ENCODE measurements at regions not wholly inside any gene's neighbourhood (a gene's known extent, or its start where the extent isn't known, plus 50 kb on each side); places are given as distances from the start of the nearest gene placed in this dataset.
"Not testable (repeated sequence)": the region's sequence is repeated elsewhere in the genome, so short reads cannot be mapped to it uniquely, and the experiment has no call there.

DNA sequence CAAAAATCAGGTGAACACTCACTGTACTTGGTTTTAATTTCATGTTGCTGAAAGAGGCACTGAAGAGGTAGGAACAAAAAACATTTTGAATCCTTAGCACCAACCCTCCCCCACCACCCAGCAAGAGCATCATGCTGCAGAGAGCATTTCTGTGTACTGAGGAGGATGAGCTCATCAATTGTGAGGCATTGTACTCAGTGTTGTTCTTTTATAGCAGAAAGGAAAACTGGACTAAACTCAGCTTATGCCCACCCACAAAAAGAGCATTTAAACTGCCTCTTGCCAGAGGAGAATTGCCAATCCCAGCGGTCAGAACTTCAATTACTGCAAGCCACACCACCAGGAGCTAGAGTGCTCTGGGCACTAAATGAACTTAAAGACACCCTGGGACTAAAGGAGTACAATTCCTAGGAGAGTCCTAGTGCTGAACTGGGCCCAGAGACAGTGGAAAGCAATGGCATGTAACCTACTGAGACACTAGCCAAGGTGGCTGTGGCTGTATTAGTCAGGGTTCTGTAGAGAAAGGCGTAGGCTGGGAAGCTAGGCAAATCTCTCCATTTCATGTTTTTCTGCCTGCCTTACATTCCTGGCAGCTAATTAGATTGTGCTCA lies 280.7 kb upstream of the KLHL4 start:
- no peak for DNase-seq (ENCODE audit: low read depth)

DNA sequence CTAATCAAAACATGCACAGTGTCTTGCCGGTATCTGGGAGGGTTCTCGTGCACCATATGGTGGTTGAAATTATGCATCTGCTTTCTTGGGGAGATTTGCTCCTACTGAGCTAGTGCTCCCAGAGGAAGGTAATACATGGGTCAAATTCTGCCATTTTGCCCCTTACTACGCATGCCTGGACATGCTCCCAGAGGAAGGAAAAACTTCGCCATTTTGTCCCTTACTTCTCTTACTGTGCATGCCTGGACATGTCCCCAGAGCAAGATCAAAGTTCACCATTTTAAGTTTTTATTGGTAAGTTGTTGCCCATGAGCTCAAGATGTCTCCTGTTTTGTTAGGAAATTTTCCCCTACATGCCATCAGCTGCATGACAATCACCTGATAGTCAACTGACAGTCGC lies 252.1 kb upstream of the KLHL4 start:
- DNase-seq (ENCODE audit: low read depth), result no peak

DNA sequence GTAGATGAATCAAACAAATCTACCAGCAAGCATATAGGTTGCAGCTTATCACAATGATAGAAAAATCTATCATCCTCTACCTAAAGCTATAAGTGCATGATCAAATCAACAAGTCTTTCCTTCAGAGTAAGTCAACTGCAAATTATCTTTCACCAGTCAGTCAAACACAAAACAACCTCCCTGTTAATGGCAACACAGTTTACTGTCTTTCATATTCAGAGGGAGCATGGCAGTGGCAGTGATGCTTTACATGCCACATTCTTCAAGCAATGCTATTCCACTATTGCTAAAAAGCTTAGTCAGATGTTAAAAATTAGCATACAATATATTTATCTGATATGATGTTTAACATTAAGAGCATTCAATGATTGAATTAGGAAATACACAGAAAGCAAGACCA lies 245.1 kb upstream of the KLHL4 start:
- no peak for DNase-seq (ENCODE audit: low read depth)

DNA sequence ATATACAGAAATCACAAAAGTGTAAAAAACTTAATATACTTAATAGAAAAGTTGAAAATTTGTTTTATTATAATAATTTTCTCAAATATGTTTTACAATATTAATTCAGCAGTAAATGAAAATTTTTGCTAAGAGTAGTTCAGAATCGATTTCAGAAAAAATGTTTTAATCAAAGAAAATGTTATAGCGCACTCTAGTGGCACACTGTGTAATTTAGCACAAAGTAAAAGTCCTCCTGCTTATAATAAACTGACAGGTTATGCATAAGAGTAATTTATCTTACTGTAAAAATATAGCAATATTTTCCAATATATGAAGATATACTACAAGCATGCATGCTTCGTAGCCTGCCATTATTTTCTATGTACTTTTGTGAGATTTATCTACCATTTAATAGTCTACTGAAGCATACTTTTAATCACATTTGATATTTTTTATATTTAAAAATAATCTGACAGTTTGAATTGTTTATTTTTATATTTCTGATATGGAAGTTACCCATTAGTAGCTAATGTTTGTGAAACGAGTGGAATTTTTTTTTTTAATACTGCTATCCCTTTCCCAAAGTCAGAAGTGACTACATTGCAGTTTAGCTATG lies 217.9 kb upstream of the KLHL4 start:
- DNase-seq (ENCODE audit: low read depth), result peak; percentile 4

DNA sequence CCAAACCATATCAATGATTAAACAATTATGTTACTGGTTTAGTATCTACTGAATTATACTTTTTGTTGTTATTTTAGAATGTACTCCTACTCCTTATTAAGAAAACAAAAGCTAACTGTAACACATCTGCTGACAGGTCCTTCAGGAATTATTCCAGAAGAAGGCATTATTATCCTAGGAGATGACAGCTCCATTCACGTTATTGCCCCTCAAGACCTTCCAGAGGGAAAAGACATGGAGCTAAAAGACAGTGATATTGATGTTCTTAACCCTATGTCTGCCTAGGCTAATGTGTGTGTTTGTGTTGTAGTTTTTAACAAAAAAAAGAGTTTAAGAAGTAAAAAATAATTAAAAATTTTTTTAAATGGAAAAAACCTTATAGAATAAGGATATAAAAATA lies 206.8 kb upstream of the KLHL4 start:
- no peak for DNase-seq (ENCODE audit: low read depth)

DNA sequence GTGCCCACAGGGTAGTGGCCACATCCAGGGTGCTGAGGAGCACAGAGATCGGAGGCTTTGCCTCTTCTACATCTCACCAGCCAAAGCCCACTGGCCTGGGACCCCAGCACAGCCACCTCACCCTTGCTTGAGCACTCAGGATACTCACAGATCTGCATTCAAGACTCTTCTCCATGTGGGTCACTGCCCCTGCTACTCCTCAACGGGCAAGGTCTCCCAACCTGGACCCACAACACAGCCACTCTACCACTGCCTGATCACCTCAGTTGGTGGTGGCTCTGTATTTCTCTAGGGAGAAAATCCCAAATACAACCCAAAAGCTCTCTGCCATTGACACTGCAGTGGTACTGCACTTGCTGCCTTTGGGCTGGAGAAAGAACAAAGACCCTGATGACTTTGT lies 190.3 kb upstream of the KLHL4 start:
- DNase-seq (ENCODE audit: low read depth), result no peak

DNA sequence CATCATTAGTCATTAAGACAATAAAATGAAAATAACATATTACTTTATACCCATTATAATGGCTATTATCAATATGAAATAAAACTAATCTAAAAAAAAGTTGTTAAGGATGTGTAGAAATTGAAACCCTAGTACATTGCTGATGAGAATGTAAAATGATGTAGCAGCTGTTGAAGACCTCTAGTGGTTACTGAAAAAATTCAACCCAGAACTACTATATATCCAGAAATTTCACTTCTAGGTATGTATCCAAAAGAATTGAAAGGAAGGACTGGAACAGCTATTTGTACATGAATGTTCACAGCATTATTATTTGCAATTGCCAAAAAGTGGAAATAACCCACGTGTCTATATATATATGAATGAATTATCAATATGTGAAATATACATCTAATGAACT lies 180.3 kb upstream of the KLHL4 start:
- DNase-seq (ENCODE audit: low read depth), result no peak

- DNase-seq (ENCODE audit: low read depth), result peak; percentile 16
These were observed 179.1 kb upstream of the KLHL4 start for GRCh38 chrX:87338510-87338909.

GRCh38 chrX:87370865-87371264 lies 146.7 kb upstream of the KLHL4 start:
- no peak for DNase-seq (ENCODE audit: low read depth)

DNA sequence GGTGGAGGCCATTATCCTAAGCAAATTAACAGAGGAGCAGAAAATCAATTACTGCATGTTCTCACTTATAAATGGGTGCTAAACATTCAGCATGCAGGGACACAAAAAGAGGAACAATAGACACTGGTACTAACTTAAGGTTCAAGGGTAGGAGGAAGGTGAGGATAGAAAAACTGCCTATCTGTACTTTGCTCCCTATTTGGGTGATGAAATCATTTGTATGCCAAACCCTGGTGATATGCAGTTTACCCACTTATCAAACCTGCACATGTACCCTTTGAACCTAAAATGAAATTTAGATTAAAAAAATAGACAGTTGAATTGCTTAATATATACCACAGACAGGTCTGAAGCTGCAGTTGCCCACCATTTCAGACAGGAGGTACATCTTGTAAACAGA lies 143.3 kb upstream of the KLHL4 start:
- DNase-seq (ENCODE audit: low read depth), result no peak

DNA sequence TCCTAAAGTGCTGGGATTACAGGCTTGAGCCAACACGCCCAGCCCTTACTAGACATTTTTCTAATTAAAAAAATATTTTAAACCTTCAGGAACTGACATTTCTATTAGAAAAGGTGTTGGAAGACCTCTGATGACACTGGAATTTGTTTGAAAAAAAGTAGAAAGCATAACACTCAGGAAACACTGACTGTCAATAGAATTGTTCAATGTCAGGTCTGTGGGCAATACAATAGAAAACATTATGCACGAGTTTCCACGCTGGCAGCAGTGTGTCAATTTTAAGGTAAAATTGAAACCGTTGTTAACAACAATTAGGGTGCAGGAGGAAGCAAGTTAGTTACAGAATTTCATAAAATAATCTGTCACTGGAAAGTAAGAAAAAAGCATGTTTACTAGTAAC lies 140.7 kb upstream of the KLHL4 start:
- no peak for DNase-seq (ENCODE audit: low read depth)

DNA sequence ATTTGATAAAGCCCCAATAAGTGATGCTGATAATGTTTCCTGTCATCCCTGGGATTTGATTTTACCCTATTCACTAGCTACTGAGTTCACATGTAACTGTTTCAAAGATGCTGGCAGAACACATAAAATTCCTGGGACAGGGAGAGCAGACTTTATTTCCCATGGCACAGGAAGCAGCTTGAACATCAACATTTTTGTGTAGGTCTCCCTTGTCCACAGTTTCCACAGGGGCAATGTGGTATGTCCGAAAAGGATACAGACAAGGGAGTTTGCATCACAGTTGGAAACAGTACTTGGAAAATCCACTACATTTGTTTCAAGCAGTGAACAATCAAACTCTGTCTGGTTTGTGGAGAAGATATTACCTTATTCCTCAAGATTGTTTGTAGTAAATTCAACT lies 129.2 kb upstream of the KLHL4 start:
- no peak for DNase-seq (ENCODE audit: low read depth)

DNA sequence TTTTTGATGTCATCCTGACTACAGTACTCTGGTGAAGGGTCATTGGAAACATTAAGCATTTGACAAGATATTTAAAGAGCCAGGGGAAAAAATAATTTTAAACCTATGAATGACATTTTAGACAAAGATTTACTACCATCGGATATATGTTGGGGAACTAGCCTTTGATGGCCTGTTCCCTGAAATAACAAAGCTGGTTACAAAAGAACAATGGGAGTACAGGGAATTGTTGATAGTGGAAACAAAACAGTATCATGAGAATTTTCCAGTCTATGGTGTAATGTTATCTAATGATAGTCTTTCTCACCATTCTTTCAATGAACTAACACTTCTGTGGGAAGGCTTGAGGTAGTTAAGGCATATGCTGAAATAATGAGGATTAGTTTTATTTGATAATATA lies 125.9 kb upstream of the KLHL4 start:
- DNase-seq (ENCODE audit: low read depth), result no peak

DNA sequence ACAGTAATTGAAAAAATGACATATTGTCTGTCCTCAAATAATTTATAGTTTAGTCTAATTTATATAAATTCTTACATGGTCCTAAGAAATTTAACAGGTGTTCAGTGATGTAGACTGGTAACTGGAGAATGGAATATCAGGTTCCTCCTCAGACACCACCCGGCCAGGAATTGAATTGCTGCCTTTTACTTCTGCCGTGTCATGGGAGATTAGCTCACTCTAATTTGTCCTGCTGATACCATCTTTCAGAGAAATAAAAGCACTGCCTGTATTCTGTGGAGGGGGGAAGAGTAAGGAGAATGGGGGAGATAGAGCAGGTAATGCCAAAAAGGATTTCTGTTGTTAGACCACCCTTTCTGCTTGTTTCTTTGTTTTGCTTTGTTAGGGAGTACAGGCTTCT lies 125.2 kb upstream of the KLHL4 start:
- DNase-seq (ENCODE audit: low read depth), result no peak

GRCh38 chrX:87397103-87397886 lies 120.3 kb upstream of the KLHL4 start:
- peak; percentile 54 for DNase-seq (ENCODE audit: low read depth)

- DNase-seq (ENCODE audit: low read depth), result no peak
These were observed 115.3 kb upstream of the KLHL4 start for GRCh38 chrX:87402256-87402655.

DNA sequence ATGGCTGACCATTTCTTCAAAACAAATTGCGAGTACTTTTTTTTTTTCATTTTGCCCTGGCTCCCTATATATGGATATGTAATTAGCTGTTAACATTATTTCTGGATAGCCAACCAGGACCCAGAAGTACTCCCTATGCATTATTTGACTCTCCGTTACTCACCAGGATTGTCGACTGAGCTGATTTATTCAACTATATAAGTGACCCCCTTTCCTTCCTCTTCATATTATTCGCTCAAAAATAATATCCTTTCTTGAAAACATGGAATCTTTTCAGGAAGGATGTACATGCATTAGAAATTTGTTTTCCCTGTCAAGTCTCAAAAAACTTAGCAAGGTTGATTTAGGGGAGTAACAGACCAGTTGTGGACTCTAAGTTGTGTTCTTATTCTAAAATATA lies 114.1 kb upstream of the KLHL4 start:
- DNase-seq (ENCODE audit: low read depth), result no peak

DNA sequence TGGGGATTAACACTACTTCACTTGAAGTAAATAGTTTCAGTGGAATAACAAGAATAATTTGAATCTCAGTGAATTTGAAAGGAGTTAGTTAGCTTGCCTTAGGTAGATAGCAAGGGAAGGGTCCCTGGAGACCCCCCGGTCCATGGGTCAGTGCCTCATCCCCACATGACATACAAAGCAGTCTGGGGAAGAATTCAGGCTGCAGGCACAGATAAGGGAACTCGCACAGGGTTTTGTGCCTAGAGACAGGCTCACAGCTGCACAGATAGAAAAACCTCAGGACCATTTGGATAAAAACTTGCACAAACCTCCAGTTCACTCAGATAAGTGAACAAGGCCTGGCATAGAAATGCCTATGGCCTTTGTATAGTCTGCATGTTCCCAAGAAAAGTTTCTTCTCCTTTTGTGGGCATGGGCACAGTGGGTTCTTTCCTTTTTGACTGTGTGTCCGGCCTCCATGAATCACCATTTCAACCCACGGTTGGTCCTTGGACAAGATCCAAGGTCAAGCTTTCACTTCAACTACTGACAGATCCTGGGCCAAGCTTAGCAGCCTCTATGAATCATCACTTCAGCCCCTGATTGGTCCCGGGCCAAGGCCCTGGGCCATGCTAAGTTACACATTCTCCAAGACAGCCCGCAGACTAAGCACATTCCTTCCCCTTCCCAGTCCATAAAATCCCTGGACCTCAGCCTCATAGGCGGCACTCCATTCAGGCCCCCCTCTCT lies 108.3 kb upstream of the KLHL4 start:
- peak; percentile 92 for DNase-seq (ENCODE audit: low read depth)

- DNase-seq (ENCODE audit: low read depth), result no peak
These were observed 92.0 kb upstream of the KLHL4 start for GRCh38 chrX:87425618-87426017.

- no peak for DNase-seq (ENCODE audit: low read depth)
These were observed 83.0 kb upstream of the KLHL4 start for GRCh38 chrX:87434618-87435017.

DNA sequence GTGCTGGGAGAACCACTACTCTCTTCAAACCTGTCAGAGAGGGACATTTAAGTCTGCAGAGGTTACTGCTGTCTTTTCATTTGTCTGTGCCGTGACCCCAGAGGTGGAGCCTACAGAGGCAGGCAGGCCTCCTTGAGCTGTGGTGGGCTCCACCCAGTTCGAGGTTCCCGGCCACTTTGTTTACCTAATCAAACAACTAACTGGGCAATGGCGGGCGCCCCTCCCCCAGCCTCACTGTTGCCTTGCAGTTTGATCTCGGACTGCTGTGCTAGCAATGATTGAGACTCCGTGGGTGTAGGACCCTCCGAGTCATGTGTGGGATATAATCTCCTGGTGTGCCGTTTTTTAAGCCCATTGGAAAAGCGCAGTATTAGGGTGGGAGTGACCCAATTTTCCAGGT lies 69.0 kb upstream of the KLHL4 start:
- DNase-seq (ENCODE audit: low read depth), result not testable (repeated sequence)

GRCh38 chrX:87465757-87466156 lies 51.8 kb upstream of the KLHL4 start:
- DNase-seq (ENCODE audit: low read depth), result not testable (repeated sequence)
